Kidney epithelial cell (primary cell): ENCODE measurements at regions not wholly inside any gene's neighbourhood (a gene's known extent, or its start where the extent isn't known, plus 50 kb on each side); places are given as distances from the start of the nearest gene placed in this dataset.

Source experiments
- DNase-seq: peaks from one replicate; pipeline ENCODE4 v3.0.0-alpha.2; 2010; ENCODE audit warnings: low read depth
- H3K27me3 ChIP-seq: 2 replicates; pipeline ENCODE4 v1.6.0; 2011; ENCODE audit warnings: low read length; ENCODE audit not compliant: control insufficient read depth, insufficient read depth
- H3K36me3 ChIP-seq: 2 replicates; pipeline ENCODE4 v1.5.1; 2011; ENCODE audit warnings: low read length; ENCODE audit not compliant: control insufficient read depth, insufficient read depth
- H3K4me3 ChIP-seq: 2 replicates; pipeline ENCODE4 v1.5.1; 2011; ENCODE audit warnings: low read depth, mild to moderate bottlenecking, control low read depth, low read length
- TF ChIP-seq, protein P1 (sequence below): IDR thresholded peaks from 2 replicates; pipeline ENCODE4 v1.5.1; 2011; ENCODE audit warnings: mild to moderate bottlenecking, moderate library complexity, low read length, control low read depth, inconsistent platforms; ENCODE audit not compliant: insufficient read depth, poor library complexity, severe bottlenecking

DNA sequence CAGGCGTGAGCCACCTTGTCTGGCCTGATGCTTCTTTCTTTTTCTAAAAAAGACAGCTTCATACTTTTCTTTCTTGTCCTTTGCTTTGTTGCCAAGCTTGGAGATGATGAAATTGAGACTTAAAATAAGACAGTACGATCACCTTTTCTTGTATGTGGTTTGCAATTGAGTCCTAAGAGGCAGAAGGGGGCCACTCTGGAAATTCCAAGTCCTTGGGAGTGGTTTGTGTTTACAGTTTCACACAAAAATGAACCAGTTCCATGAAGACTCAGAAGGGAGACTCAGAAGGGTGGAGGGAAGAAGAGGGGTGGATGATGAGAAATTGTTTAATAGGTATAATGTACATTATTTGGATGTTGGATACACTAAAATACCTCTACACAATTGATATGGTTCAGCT lies 70.7 kb upstream of the TNS3 start:
- TF ChIP-seq, protein P1, sequence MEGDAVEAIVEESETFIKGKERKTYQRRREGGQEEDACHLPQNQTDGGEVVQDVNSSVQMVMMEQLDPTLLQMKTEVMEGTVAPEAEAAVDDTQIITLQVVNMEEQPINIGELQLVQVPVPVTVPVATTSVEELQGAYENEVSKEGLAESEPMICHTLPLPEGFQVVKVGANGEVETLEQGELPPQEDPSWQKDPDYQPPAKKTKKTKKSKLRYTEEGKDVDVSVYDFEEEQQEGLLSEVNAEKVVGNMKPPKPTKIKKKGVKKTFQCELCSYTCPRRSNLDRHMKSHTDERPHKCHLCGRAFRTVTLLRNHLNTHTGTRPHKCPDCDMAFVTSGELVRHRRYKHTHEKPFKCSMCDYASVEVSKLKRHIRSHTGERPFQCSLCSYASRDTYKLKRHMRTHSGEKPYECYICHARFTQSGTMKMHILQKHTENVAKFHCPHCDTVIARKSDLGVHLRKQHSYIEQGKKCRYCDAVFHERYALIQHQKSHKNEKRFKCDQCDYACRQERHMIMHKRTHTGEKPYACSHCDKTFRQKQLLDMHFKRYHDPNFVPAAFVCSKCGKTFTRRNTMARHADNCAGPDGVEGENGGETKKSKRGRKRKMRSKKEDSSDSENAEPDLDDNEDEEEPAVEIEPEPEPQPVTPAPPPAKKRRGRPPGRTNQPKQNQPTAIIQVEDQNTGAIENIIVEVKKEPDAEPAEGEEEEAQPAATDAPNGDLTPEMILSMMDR: no peak
- DNase-seq: no peak
- H3K4me3 ChIP-seq: no peak overlapping the region
- no peaks in the 10 kb centered on the region for H3K27me3 ChIP-seq
- no peaks in the 10 kb centered on the region for H3K36me3 ChIP-seq

DNA sequence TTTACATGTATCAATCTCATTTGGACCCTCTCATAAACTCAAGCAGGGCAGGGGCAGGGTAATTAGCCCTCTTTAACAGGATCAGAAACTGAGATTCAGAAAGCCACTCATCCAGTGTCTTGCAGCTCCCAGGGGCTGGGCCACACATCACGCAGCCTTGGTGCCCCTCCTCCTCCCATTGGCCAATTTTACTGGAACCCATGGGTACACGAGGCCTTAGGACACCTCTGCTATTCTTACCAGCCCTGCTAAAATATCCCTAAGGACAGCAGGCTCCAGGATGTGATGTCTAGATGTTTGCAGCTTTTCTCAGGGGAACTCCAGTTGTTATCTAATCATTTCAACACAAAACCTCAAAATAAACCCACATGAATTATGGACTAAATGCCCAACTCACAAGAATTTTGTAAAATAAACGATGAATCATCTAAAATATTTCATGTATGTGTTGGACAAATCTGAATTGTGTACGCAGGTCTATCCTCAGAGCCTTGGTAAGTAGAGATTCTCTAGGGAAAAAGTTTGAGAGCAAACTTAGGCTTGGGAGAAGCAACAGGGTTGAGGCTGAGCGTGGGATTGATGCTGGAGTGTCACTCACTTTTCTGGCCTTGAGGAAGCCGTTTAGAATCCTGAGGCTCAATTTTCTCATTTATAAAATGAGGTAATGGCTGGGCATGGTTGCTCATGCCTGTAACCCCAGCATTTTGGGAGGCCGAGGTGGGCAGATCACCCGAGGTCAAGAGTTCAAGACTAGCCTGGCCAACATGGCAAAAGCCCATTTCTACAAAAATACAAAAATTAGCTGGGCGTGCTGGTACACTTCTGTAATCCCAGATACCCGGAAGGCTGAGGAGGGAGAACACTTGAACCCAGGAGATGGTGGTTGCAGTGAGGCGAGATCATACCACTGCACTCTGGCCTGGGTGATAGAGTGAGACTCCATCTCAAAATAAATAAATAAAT lies 69.7 kb upstream of the TNS3 start:
- no peak overlapping the region for H3K4me3 ChIP-seq
- no peaks in the 10 kb centered on the region for H3K27me3 ChIP-seq
- DNase-seq: peak; percentile 51
- H3K36me3 ChIP-seq: no peaks in the 10 kb centered on the region
- TF ChIP-seq, protein P1: no peak

DNA sequence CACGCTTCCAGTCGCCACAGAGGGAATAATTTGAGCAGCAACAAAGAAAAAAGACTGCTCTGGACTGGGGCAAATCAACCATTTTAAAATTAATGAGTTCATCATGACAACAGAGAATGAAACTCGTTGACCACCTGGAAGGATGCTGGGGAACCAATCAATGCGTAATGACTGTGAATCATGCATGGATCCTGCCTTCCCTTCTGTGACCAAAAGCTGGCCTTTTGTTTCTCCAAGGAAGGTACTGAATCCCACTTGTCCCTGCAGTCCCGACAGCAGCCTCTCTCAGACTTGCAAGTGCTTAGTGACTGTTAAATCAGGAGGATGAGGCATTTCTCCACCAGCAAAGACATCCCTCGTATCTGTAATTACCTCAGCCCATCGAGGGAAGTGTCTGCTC lies 68.0 kb upstream of the TNS3 start:
- DNase-seq: no peak
- no peaks in the 10 kb centered on the region for H3K36me3 ChIP-seq
- H3K27me3 ChIP-seq: no peaks in the 10 kb centered on the region
- TF ChIP-seq, protein P1: no peak
- no peak overlapping the region for H3K4me3 ChIP-seq

DNA sequence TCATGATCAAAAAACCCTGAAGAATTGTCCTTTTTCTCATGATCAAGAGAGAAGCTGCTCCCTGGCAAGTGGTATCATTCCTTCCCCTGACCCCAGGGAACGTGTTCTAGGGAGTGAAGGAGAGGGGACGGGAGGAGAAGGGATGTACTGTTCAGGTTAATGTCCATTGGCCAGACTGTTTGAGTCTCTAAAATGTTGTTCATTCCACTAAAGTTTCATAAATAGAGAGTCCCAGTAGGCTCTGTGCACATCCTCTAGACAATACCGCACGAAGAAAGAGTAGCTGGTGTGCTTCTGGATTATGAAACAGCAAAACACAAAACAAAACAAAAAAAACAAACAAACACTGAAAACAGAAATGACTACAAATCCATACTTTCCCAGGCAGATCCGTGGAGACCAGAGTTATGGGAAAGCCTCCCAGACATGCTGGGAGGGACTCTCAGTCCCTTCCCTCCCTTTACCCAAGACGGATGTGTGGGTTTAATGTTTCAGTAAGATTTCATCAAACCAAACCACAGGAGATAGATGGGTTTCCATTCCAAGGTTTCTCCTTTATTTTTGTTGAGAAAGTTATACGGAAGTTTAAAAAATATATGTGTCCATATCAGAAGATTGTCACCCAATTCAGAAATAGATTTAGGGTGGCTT lies 66.5 kb upstream of the TNS3 start:
- DNase-seq: no peak
- Histone ChIP-seq H3K27me3 (no peaks in the 10 kb centered on the region), H3K36me3 (no peaks in the 10 kb centered on the region), H3K4me3 (no peak overlapping the region)
- TF ChIP-seq, protein P1: no peak

DNA sequence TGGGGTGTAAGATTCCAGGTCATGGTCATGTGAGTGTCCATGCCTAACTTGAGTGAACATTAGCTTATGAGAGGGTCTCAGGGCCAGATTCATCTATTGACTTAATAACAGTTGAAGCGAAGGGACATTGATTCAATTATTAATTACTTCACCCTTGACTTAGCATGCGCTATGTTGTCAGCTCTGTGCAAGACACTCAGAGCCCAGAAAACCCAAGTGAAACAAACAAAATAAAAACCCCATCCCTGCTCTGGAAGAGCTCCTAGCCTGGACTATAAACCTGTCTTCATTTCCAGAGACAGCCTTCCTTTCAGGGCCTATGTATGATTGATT lies 66.0 kb upstream of the TNS3 start:
- Histone ChIP-seq H3K4me3 (no peak overlapping the region), H3K36me3 (no peaks in the 10 kb centered on the region), H3K27me3 (no peaks in the 10 kb centered on the region)
- no peak for DNase-seq
- TF ChIP-seq, protein P1: no peak
